HG02852 (cell line): ENCODE measurements at regions not wholly inside any gene's neighbourhood (a gene's known extent, or its start where the extent isn't known, plus 50 kb on each side); places are given as distances from the start of the nearest gene placed in this dataset.
"Not testable (repeated sequence)": the region's sequence is repeated elsewhere in the genome, so short reads cannot be mapped to it uniquely, and the experiment has no call there.

Experiments used
- ATAC-seq: cut with Tn5 transposase; IDR thresholded peaks from one replicate; pipeline ENCODE4 v1.9.1; 2021; ENCODE audit warnings: mild to moderate bottlenecking, moderate library complexity; ENCODE audit not compliant: unreplicated experiment

DNA sequence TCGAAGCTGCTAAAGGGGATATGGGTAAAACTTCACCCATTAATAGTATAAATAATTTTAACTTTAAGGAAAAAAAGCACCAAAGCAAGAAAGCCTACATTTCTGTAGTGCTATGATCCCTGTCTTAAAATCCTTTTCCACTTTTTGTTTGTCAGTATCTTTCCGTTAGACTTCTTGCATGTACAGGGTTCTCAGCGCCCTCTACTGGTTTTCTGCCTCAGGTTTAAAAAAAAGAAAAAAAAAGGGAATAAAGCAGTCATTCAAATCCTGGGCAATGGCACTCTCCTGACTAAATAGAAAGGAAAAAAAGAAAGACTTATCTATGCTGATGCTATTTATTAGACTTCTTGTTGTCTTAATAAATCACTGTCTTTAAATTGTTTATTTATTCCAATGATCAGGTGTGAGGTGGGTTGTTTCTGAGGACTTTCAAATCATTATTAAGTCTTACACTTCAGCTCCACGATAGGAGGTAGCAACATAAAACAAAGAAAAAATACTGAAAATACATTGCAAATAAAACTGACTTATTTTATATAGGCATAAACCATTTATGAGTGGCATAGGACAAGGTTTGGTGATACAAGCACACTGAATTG, 475.4 kb upstream of the NR5A2 start:
- no peak for ATAC-seq

GRCh38 chr1:199553104-199553503, 474.4 kb upstream of the NR5A2 start:
- ATAC-seq = no peak

- no peak for ATAC-seq
Observed at GRCh38 chr1:199561334-199561733, 466.2 kb upstream of the NR5A2 start.

DNA sequence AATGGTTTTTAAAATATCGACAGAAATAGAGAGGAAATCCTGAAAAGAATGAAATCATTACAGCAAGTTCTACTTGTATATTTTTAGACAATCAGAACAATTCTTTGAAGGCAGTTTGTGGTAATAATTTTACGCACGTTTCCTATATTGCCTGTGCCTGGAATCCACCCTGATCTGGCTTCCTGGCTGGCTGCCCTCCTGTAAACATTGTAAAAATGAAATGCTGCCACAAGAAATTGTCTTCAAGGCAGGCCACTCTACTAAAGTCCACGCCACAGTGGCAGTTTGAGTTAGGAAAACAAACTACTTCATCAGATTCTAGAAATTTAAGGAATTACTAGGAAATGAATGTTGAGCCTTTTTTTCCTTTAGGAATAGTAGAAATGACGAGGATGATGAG, 454.5 kb upstream of the NR5A2 start:
- ATAC-seq = no peak

- no peak for ATAC-seq
Observed at GRCh38 chr1:199574950-199575349, 452.6 kb upstream of the NR5A2 start.

DNA sequence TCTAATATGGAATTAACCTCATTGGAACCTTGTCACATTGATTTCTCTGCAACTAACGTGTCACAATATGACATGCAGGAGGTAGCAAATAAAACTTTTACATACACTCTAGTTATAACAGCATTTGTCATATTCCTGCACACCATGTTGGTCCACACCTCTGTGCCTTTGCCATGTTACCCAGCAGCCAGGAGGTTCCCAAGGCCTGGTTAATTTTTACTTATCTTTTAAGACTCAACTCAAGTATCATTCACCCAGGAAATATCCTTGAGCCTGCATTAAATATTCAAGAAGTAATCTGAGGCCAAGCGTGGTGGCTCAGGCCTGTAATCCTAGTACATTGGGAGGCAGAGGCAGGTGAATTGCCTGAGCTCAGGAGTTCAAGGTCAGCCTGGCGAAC, 447.2 kb upstream of the NR5A2 start:
- no peak for ATAC-seq

DNA sequence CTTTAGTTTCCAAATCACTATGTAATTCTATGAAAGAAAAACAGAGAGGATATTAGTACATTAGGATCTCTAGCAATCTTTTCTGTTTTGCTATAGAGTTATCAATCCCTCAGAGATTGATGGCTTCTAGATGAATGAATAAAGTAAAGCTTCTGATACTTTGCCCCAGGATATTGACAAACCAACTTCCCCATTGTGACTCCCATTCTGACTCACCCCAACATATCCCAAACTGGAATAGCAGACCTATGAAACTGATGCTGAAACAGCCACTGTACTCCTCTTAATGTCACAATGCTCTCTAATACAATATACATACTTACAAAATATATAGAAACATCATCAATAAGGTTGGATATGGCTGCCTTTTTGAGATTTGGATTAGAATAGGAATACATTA, 442.1 kb upstream of the NR5A2 start:
- no peak for ATAC-seq

GRCh38 chr1:199590708-199591107, 436.8 kb upstream of the NR5A2 start:
- peak; percentile 97 for ATAC-seq

GRCh38 chr1:199591468-199591867, 436.0 kb upstream of the NR5A2 start:
- no peak for ATAC-seq

DNA sequence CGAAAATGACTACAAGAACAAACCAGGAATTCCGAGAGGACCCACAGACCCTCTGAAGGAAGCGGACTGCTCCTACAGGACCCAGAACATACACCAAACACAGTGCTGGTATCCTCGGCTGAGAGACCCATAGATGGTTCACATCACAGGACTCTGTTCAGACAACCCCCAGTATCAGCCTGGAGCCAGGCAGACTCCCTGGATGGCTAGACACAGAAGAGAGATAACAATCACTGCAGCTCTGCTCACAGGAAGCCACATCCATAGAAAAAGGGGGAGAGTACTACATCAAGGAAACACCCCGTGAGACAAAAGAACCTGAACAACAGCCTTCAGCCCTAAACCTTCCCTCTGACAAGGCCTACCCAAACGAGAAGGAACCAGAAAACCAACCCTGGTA, 434.0 kb upstream of the NR5A2 start:
- ATAC-seq = no peak

DNA sequence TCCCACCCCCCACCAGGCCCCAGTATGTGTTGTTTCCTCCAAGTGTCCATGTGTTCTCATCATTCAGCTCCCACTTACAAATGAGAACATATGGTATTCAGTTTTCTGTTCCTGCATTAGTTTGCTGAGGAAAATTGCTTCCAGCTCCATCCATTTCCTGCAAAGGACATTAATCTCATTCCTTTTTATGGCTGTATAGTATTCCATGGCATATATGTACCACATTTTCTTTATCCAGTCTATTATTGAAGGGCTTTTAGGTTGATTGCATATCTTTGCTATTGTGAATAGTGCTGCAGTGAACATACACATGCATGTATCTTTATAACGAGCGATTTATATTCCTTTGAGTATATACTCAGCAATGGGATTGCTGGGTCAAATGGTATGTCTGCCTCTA, 431.1 kb upstream of the NR5A2 start:
- not testable (repeated sequence) for ATAC-seq

DNA sequence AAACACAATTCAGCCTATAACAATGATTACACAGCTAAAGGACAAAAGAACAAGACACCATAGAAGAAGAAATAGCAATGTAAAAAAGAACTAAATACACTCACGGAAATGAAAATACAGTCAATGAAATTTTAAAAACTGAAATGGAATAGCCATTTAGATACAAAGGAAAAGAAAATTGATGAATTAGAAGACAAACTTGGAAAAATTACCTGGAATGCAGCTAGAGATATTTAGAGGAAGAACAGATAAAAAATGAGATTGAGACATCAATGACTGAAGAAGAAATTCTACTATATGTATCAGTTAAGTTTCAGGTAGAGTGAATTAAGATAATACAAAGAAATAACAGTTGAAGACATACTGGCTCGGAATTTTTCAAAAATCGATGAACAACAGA, 430.4 kb upstream of the NR5A2 start:
- no peak for ATAC-seq

DNA sequence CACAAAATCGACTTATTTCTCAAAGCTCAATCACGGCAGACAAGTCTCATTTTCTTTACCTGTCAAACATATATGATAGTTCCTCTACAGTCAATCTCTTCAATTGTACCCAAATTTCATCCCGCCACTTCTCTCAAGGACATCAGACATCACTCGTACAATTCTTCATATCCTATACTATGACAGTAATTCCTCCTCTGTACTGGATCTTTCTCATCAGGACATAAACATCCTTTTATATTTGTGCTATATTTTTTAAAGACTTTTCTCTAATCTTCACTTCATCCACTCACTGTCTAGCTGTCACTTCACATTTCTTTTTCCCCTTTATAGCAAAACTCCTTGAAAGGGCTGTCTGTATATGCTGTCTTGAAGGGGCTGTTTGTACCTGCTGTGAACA, 419.1 kb upstream of the NR5A2 start:
- no peak for ATAC-seq

DNA sequence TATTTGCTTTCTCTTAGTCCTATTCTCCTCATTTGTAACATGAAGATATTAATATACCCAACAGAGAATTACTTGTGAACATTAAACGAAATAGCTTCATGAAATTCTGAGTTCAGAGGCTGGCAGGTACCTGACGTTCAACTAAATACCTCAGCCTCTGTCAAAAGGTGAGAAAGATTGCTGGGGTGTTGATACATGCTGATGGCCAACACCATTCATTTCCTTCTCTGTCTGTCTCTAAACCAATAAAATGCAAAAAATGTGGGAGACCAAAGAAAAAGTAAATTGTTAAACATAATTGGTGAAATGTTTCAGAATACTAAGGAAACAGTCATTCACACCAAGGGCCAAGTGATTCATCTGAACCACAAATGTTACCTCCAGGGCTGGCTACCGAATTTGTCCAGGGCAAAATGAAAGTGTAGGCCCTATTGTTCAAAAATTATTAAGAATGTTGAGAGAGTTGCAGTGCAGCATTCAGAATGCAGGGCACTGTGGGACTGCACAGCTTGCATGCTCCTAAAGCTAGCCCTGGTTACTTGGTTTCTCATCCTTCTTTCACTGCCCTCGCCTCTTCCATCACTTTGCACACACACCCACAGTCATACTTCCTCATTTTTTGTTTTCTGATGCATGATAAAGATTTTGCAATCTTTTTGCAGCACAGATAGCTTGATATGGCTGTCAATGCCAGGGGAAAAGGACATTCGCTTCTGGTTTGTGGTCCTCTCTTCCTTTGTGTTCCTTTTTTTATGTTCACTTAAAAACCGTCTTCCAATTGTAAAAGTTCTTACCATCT, 414.3 kb upstream of the NR5A2 start:
- peak; percentile 62 for ATAC-seq

DNA sequence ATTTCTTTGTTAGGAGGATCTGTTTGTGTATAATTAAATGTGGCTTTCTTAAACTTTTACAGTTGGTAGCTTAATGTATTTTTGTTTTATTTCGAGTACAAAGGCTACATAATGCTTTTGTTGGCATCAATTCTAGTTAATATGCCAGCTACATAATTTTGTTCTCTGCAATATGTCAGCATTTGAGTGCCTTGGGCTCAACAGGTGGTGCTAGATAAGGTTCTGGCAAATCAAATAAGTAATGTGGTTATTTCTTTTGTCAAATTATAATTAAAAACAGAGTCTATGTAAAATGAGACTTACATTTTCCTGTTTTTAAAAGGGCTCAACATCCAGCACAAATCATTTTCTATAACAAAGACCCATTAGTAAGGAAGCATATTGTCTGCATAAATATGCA, 410.6 kb upstream of the NR5A2 start:
- no peak for ATAC-seq

DNA sequence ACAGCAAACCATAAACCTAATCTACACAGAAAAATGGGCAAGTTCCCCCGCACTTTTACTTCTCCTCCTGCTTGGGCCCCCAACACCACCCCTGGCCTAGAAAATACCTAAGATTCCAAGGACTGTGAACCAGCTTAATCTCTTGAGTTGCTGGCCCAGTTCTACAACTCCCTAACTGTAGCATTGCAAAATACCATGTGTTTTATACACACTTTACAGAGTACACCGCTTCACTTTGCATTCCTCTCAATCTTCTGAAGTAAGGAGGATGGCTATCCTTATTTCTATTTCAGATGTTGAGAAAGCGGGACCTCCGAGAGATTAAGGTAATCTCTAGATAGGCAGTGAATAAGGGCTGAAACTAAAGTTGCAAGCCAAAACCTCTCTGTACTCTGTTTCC, 408.3 kb upstream of the NR5A2 start:
- ATAC-seq = no peak

- not testable (repeated sequence) for ATAC-seq
Observed at GRCh38 chr1:199626228-199626627, 401.3 kb upstream of the NR5A2 start.

- no peak for ATAC-seq
Observed at GRCh38 chr1:199629624-199630023, 397.9 kb upstream of the NR5A2 start.

GRCh38 chr1:199639453-199639852, 388.1 kb upstream of the NR5A2 start:
- ATAC-seq = no peak

- ATAC-seq = no peak
Observed at GRCh38 chr1:199641531-199641930, 386.0 kb upstream of the NR5A2 start.

- ATAC-seq = no peak
Observed at GRCh38 chr1:199644912-199645311, 382.6 kb upstream of the NR5A2 start.

GRCh38 chr1:199646761-199647160, 380.7 kb upstream of the NR5A2 start:
- no peak for ATAC-seq

- no peak for ATAC-seq
Observed at GRCh38 chr1:199657449-199657848, 370.1 kb upstream of the NR5A2 start.
